ENCODE measurements at regions not wholly inside any gene's neighbourhood (a gene's known extent, or its start where the extent isn't known, plus 50 kb on each side); places are given as distances from the start of the nearest gene placed in this dataset.

DNA sequence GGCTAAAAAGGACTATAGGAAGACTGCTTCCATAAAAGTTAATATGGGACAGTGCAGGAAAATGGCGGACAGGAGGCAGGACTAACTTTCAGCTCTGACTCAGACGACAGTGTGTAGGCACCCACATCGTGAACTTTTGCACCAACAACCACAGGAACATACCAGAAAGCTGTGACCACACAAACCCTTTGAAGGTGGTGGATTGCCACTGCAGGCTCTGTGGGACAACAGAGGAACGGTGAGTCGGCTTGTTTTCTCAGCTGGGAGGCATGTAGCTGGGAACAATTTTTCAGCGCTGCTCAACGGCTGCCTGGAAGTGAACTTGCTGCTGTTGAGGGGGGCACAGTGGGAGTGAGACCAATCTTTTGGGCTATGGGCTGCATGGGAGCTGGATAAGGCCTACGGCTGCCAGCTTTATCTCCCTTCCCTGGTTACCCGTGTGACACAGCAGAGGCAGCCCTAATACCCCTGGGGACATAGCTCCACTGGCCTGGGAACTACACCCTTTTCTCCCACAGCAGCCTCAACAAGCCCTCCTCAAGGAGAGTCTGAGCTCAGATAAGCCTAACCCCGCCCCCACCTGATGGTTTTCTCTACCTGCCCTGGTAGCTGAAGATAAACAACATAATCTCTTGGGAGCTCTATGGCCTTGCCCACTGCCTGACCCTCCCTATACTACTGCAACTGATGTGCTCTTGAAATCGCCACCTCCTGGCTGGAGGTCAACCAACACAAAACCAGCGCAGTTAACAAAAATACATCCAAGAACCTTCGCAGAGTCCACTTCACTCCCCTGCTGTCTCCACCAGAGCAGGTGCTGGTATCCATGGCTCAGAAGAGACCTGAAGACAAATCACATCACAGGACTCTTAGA, 1537.0 kb downstream of the C4orf33 start:
- Histone ChIP-seq H3K36me3 (ENCODE audit: control insufficient read depth, insufficient read depth, low read length) (no peaks in the 10 kb centered on the region), H3K4me3 (ENCODE audit: low read depth, low read length) (no peak overlapping the region), H3K27me3 (ENCODE audit: control insufficient read depth, insufficient read depth, low read length) (no peaks in the 10 kb centered on the region)
- no peak for TF ChIP-seq CTCF (IDR thresholded peaks at IDR 0.05; ENCODE audit: insufficient read depth, low read length, severe bottlenecking)
- FAIRE-seq = no peak
- no peak for DNase-seq (ENCODE audit: low read depth)

GRCh38 chr4:130636486-130636885, 1540.5 kb downstream of the C4orf33 start:
- no peak for TF ChIP-seq CTCF (IDR thresholded peaks at IDR 0.05; ENCODE audit: insufficient read depth, low read length, severe bottlenecking)
- Histone ChIP-seq H3K4me3 (ENCODE audit: low read depth, low read length) (no peak overlapping the region), H3K27me3 (ENCODE audit: control insufficient read depth, insufficient read depth, low read length) (no peaks in the 10 kb centered on the region), H3K36me3 (ENCODE audit: control insufficient read depth, insufficient read depth, low read length) (no peaks in the 10 kb centered on the region)
- FAIRE-seq (no peak), DNase-seq (ENCODE audit: low read depth) (no peak)

GRCh38 chr4:130640592-130640991, 1544.6 kb downstream of the C4orf33 start:
- FAIRE-seq (no peak), DNase-seq (ENCODE audit: low read depth) (no peak)
- Histone ChIP-seq H3K4me3 (ENCODE audit: low read depth, low read length) (no peak overlapping the region), H3K36me3 (ENCODE audit: control insufficient read depth, insufficient read depth, low read length) (no peaks in the 10 kb centered on the region), H3K27me3 (ENCODE audit: control insufficient read depth, insufficient read depth, low read length) (no peaks in the 10 kb centered on the region)
- TF ChIP-seq CTCF (IDR thresholded peaks at IDR 0.05; ENCODE audit: insufficient read depth, low read length, severe bottlenecking) = no peak

DNA sequence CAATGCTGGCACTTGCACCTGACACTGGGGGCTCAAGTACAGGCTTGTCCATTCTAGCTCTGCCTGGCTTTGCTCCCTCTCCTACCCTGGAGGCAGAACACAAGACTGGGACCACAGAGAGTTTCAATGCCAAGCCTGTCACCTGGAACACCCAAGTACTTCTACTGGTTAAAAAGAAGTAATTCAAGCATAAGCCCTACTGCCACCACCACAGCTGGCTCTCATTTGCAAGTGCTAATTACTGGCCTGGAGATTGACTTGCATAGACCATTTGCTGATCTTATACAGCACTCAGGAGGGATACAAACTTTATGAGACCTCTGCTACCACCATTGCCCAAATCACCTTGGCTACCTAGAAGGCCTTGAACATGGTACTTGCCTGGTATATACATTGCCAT, 1550.9 kb downstream of the C4orf33 start:
- FAIRE-seq (no peak), DNase-seq (ENCODE audit: low read depth) (no peak)
- no peaks in the 10 kb centered on the region for H3K36me3 ChIP-seq (ENCODE audit: control insufficient read depth, insufficient read depth, low read length)
- TF ChIP-seq CTCF (IDR thresholded peaks at IDR 0.05; ENCODE audit: insufficient read depth, low read length, severe bottlenecking) = no peak
- no peak overlapping the region for H3K4me3 ChIP-seq (ENCODE audit: low read depth, low read length)
- H3K27me3 ChIP-seq (ENCODE audit: control insufficient read depth, insufficient read depth, low read length) = no peaks in the 10 kb centered on the region

- TF ChIP-seq CTCF (IDR thresholded peaks at IDR 0.05; ENCODE audit: insufficient read depth, low read length, severe bottlenecking) = no peak
- FAIRE-seq = no peak
- Histone ChIP-seq H3K27me3 (ENCODE audit: control insufficient read depth, insufficient read depth, low read length) (no peaks in the 10 kb centered on the region), H3K4me3 (ENCODE audit: low read depth, low read length) (no peak overlapping the region), H3K36me3 (ENCODE audit: control insufficient read depth, insufficient read depth, low read length) (no peaks in the 10 kb centered on the region)
- no peak for DNase-seq (ENCODE audit: low read depth)
Observed at GRCh38 chr4:130648570-130648969, 1552.6 kb downstream of the C4orf33 start.

GRCh38 chr4:130653842-130654241, 1557.9 kb downstream of the C4orf33 start:
- Histone ChIP-seq H3K36me3 (ENCODE audit: control insufficient read depth, insufficient read depth, low read length) (no peaks in the 10 kb centered on the region), H3K4me3 (ENCODE audit: low read depth, low read length) (no peak overlapping the region), H3K27me3 (ENCODE audit: control insufficient read depth, insufficient read depth, low read length) (no peaks in the 10 kb centered on the region)
- DNase-seq (ENCODE audit: low read depth) (no peak), FAIRE-seq (no peak)
- no peak for TF ChIP-seq CTCF (IDR thresholded peaks at IDR 0.05; ENCODE audit: insufficient read depth, low read length, severe bottlenecking)
